ENCODE measurements at regions not wholly inside any gene's neighbourhood (a gene's known extent, or its start where the extent isn't known, plus 50 kb on each side); places are given as distances from the start of the nearest gene placed in this dataset.

DNA sequence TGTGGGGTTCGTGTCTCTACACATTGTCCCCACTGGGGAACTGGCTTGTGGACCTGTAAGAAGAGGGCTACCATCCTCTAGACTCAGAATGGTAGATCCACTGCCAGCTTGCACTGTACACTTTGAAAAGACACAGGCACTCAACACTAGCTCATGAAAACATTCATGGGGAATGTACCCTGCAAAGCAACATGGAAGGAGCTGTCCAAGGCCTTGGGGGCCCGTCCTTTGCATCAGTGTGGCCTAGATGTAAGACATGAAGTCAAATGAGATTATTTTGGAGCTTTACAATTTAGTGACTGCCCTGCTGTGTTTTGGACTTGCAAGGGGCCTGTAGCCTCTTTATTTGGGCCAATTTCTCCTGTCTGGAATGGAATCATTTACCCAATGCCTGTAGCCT is 399.0 kb upstream of the PCDH15 start:
- TF ChIP-seq, protein P1, sequence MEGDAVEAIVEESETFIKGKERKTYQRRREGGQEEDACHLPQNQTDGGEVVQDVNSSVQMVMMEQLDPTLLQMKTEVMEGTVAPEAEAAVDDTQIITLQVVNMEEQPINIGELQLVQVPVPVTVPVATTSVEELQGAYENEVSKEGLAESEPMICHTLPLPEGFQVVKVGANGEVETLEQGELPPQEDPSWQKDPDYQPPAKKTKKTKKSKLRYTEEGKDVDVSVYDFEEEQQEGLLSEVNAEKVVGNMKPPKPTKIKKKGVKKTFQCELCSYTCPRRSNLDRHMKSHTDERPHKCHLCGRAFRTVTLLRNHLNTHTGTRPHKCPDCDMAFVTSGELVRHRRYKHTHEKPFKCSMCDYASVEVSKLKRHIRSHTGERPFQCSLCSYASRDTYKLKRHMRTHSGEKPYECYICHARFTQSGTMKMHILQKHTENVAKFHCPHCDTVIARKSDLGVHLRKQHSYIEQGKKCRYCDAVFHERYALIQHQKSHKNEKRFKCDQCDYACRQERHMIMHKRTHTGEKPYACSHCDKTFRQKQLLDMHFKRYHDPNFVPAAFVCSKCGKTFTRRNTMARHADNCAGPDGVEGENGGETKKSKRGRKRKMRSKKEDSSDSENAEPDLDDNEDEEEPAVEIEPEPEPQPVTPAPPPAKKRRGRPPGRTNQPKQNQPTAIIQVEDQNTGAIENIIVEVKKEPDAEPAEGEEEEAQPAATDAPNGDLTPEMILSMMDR (IDR thresholded peaks at IDR 0.05), result no peak
- TF ChIP-seq, protein P2, sequence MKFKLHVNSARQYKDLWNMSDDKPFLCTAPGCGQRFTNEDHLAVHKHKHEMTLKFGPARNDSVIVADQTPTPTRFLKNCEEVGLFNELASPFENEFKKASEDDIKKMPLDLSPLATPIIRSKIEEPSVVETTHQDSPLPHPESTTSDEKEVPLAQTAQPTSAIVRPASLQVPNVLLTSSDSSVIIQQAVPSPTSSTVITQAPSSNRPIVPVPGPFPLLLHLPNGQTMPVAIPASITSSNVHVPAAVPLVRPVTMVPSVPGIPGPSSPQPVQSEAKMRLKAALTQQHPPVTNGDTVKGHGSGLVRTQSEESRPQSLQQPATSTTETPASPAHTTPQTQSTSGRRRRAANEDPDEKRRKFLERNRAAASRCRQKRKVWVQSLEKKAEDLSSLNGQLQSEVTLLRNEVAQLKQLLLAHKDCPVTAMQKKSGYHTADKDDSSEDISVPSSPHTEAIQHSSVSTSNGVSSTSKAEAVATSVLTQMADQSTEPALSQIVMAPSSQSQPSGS (CRISPR knock-in tag; IDR thresholded peaks at IDR 0.05; ENCODE audit: borderline replicate concordance, low read depth), result no peak
- no peak for TF ChIP-seq RELA (CRISPR knock-in tag; IDR thresholded peaks at IDR 0.05; ENCODE audit: borderline replicate concordance)
- no peak for TF ChIP-seq ESRRA (CRISPR knock-in tag; IDR thresholded peaks at IDR 0.05; ENCODE audit: borderline replicate concordance)
- TF ChIP-seq, protein P3, sequence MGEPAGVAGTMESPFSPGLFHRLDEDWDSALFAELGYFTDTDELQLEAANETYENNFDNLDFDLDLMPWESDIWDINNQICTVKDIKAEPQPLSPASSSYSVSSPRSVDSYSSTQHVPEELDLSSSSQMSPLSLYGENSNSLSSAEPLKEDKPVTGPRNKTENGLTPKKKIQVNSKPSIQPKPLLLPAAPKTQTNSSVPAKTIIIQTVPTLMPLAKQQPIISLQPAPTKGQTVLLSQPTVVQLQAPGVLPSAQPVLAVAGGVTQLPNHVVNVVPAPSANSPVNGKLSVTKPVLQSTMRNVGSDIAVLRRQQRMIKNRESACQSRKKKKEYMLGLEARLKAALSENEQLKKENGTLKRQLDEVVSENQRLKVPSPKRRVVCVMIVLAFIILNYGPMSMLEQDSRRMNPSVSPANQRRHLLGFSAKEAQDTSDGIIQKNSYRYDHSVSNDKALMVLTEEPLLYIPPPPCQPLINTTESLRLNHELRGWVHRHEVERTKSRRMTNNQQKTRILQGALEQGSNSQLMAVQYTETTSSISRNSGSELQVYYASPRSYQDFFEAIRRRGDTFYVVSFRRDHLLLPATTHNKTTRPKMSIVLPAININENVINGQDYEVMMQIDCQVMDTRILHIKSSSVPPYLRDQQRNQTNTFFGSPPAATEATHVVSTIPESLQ (CRISPR knock-in tag; IDR thresholded peaks at IDR 0.05), result no peak
- TF ChIP-seq, protein P4, sequence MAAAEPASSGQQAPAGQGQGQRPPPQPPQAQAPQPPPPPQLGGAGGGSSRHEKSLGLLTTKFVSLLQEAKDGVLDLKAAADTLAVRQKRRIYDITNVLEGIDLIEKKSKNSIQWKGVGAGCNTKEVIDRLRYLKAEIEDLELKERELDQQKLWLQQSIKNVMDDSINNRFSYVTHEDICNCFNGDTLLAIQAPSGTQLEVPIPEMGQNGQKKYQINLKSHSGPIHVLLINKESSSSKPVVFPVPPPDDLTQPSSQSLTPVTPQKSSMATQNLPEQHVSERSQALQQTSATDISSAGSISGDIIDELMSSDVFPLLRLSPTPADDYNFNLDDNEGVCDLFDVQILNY (CRISPR knock-in tag; IDR thresholded peaks at IDR 0.05), result no peak
- no peak for TF ChIP-seq KAT7 (CRISPR knock-in tag; IDR thresholded peaks at IDR 0.05; ENCODE audit: borderline replicate concordance)
- TF ChIP-seq, protein P5, sequence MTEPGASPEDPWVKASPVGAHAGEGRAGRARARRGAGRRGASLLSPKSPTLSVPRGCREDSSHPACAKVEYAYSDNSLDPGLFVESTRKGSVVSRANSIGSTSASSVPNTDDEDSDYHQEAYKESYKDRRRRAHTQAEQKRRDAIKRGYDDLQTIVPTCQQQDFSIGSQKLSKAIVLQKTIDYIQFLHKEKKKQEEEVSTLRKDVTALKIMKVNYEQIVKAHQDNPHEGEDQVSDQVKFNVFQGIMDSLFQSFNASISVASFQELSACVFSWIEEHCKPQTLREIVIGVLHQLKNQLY (CRISPR knock-in tag; IDR thresholded peaks at IDR 0.05), result no peak
- TF ChIP-seq NR3C1 (CRISPR knock-in tag; conservative IDR thresholded peaks at IDR 0.05; ENCODE audit: low read depth), result no peak
- no peak for TF ChIP-seq JUN (CRISPR knock-in tag; IDR thresholded peaks at IDR 0.05)

Data from WTC11 (cell line).